HG02884 (cell line): ENCODE measurements at regions not wholly inside any gene's neighbourhood (a gene's known extent, or its start where the extent isn't known, plus 50 kb on each side); places are given as distances from the start of the nearest gene placed in this dataset.
"Not testable (repeated sequence)": the region's sequence is repeated elsewhere in the genome, so short reads cannot be mapped to it uniquely, and the experiment has no call there.

ENCODE experiments used
- ATAC-seq: cut with Tn5 transposase; IDR thresholded peaks from one replicate; pipeline ENCODE4 v1.9.1; 2021; ENCODE audit warnings: mild to moderate bottlenecking, moderate library complexity; ENCODE audit not compliant: unreplicated experiment

DNA sequence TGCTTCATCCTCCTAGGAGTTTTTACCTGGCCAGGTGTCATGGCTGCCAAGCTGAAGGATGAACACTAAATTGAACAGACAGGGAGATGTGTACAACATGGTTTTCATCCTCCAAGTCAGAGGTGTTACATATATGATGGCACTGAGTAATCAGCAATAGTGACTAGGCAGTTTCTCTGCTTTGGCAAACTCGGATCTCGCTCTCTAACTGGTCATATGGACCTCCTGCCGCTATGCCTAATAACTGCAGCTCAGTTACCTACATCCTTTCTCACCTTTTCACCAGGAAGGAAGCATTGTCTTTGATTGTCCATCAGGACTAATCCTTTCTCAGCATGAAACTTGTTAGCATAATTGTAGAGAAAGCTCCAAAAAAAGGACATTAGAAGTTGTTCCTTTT lies 175.9 kb upstream of the PLSCR5 start:
- no peak for ATAC-seq

DNA sequence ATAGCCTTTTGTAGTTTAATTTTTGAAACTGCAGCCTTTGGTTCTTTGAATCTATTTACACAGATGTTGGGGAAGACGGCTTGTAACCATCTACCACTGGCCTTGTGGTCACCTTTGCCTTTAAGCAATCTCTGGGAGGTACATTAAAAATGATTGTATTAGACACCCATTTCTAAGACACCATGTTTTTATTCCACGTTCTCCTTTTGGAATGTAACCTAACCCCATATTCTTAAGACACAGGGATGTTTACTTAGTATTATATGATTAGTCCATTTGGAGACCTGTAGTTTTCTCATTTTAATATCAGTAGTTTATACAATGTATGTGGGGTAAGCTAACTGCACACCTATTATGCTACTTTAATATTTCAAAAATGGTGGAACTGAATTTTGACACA lies 175.1 kb upstream of the PLSCR5 start:
- no peak for ATAC-seq

DNA sequence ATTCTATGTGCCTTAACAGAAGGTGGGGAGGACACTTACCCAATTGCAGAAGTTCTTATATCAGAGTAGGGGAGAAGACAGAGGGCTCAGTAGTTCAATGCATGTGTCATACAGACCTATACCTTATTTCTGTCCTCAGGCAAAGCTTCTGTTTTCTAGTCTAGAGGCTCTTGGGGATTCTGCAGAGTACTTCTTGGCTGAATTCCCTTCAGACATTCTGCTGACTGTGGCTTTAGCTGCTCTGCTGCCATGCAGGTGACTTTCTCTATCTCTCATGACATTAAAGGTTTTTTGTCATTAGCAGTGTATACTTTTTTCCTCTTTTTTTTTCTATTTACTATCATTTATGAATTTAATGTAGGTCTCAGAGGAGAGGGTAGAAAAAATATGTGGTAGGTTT lies 172.8 kb upstream of the PLSCR5 start:
- ATAC-seq = no peak

DNA sequence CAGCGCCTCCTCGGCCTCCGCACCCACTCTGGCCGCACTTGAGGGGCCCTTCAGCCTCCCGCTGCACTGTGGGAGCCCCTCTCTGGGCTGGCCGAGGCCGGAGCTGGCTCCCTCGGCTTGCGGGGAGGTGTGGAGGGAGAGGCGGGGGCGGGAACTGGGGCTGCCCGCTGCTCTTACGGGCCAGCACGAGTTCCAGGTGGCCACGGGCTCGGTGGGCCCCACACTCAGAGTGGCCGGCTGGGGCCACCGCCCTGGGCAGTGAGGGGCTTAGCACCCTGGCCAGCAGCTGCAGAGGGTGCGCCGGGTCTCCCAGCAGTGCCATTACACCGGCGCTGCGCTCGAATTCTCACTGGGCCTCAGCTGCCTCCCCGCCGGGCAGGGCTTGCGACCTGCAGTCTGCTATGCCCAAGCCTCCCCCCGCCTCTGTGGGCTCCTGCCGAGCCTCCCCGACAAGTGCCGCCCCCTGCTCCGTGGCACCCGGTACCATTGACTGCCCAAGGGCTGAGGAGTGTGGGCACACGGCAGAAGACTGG lies 167.1 kb upstream of the PLSCR5 start:
- no peak for ATAC-seq

DNA sequence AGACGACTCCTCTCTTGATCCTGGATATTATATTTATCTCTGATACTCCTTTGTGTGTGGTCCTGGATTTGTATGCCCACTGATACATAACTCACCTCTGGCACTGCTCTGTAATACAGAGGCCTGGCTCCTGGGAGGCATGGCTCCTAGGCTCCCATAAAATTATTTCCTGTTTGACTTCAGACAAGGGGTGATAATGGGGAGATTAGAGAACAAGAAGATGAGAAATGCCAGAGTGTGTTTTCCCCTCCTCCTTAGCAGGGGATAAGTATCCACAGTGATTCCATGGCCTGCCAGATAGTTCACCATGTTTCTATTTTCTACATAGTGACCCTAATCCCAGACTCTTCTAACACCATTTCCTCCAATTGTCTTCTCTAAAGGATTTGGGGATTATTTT lies 165.7 kb upstream of the PLSCR5 start:
- ATAC-seq = no peak

DNA sequence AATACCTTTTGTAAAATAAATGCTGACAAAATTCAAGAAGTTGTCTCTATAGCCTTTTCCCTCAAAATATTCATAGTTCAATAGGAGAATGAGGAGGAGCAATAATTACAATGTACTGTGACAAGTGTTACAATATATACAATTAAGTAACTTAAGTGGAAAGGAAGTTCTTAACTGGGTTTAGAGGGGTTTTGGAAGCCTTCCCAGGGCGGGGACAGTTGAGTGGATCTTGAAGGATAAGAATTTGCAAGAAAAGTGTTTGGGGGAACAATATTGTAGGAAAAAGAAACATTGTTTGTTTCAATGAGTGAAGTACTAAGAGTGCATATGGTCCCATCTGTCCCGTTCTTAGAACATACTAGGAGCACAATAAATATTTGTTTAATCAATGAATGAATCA lies 165.2 kb upstream of the PLSCR5 start:
- no peak for ATAC-seq

DNA sequence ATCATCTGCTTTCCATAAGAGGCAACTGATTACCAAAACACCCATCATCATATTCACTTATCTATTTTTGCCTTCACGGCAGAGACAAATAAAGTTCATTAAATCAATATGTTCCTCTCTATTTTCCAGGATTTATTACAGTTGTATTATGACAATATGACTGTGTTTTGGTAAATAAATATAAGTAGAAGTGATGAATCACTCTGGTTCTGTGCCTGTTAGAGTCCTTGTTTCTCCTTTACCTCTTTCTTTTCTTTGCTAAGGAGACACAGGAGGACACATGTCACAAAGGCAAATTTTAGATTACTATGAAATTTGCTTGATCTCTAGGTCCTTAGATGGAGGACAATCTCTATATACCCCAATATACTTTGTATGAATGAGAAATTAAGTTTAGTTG lies 152.6 kb upstream of the PLSCR5 start:
- ATAC-seq = no peak

DNA sequence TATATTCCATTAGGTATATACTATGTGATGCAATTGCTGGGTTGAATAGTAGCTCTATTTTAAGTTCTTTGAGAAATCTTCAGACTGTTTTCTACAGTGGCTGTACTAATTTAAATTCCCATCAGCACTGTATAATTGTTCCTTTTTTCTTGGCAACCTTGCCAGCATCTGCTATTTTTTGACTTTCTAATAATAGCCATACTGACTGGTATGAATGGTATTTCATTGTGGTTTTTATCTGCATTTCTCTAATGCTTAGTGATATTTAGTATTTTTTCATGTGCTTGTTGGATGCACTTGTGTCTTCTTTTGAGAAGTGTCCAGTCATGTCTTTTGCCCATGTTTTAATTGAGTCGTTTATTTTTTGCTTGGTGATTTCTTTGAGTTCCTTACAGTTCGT lies 145.1 kb upstream of the PLSCR5 start:
- no peak for ATAC-seq

DNA sequence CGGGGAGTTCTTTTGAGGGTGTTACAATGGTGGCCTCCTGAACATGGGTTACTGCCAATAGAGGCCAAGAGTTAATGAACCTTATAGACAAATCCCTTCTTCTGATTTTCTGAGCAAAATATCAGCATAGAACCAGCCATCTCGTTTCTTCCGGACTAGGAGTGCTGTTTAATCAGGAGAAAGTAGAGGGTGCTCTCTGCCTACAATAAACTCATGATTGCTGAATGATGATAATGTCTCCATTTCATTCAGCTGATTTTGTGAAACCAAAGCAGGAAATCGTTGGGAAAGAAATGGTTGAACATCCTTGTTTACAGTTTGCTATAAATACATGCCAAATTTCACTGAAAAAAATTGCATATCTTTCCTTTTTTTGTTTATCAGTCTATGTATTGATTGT lies 142.8 kb upstream of the PLSCR5 start:
- ATAC-seq = no peak

DNA sequence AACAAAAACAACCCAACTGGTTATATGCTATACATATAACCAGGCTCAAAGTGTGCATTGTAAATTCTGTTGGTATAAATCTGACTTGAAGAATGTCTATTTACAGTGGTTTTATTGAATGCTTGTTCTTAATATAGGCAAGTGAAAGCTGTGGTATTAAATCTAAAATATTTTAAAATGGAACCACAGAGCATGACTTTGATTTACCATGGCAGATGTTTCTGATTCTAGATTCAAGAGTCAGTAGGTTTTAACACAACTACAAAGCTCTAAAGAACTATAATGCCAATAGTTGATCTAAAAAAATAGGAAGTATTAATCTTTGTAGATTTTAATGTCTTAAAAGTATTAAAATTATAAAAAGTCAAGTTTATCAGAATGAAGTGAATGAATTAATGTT lies 141.9 kb upstream of the PLSCR5 start:
- no peak for ATAC-seq

DNA sequence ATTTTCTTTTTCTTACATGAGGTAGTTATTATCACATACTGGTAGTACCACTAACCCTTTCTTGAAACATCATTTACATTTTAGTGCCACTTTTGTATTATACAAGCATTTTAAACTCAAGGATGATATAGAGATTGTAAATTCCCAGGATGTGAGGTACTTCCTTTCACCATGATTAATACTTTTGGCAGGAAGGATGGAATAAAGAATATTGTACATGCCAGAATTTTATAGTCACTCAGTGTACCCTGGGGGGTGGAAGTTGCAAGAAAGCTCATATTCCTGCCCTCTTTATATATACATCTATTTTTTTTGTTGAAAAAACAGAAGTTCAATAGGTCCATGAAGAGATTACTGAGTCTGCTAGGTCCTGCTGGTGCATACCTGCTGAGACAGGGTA lies 141.0 kb upstream of the PLSCR5 start:
- ATAC-seq = no peak

DNA sequence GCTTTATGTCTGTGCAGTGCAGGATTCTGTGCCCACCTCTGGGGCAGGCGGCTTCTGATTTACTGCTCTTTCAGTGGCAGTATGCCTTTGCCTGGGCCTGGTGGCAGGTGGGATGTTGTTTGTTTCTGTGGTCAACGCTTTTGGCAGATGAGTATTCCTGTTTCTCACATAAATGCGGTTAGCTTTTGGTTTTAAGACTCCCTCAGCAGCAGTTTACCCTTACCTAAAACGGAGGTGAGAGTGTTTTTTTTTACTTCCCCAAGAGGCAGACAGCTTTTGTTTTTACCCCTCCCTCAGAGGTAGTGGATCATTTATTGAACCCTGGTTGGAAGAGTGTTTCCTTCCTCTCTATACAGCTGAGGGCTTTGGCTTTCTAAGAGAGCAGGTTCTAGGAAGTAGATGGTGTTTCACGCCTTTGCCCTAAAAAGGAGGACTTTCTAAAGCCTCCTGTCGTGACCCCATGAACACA lies 134.1 kb upstream of the PLSCR5 start:
- no peak for ATAC-seq

DNA sequence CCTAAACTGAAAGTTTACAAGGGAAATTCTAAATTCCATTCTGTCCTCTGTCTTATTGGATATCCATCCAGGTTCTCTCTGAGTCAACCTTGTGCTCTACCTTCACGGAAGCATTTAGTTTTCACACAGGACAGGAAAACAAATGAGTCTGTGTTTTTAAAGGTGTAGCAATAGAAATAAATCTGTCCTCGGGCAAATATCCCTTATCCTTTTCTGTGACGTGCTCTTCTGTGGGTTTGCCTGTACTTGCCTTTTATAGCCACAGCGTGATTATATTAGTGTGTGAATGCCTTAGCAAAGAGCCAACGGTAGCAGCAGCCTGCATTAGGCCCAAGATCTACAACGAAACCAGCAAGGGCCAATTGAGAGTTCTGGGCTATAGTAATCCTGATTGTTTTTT lies 127.2 kb upstream of the PLSCR5 start:
- no peak for ATAC-seq

DNA sequence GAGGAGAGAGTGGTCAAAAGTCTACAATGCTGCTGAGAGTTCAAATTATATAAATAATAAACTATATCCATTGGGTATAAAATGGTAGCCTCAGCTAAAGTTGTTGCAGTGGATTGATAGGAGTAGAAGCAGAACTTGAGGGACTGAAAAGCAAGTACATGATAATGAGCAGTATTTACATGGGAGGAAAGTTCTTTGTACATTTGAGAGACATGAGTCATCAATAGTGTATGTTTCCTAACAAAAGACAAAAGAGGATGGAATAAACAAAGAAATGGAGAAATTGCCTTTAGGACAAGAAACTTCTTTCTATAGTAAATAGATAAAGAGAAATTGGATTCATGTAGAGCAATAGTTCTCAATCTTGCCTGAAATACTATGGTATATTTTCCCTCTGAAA lies 110.0 kb upstream of the PLSCR5 start:
- no peak for ATAC-seq

DNA sequence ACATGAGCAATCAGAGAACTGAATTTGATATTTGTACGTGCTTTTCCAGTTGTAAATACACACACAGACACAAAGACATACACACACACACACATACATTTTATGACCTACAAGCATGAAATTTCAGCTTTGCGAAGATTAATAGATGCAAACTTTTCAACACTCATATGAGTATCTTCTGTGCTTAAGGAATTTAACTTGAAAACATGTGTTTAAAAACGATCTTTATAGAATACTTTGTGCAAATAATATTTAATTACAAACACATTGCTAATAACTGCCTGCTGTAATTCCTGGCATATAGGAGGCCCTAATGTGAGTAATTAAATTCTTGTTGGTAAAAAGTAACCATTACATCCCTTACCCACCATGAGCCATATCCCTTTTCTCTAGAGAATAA lies 107.7 kb upstream of the PLSCR5 start:
- no peak for ATAC-seq

DNA sequence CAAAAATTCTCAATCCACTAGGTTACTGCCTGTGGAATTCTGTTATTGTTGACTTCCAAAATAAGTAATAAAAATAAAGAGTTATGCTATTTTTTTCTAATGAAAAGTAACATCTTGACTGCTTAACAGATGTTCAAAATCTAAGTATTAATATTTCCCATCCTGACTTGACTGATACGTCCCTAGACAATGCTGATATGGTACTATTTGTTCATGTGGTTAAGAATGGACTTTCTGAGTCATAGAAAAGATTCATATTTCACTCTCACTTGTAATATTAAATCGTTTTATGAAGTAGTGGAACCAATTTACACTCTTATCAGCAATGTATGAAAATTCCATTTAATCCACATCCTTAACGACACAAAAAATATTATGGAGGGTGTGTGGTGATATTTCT lies 104.8 kb upstream of the PLSCR5 start:
- ATAC-seq = no peak

DNA sequence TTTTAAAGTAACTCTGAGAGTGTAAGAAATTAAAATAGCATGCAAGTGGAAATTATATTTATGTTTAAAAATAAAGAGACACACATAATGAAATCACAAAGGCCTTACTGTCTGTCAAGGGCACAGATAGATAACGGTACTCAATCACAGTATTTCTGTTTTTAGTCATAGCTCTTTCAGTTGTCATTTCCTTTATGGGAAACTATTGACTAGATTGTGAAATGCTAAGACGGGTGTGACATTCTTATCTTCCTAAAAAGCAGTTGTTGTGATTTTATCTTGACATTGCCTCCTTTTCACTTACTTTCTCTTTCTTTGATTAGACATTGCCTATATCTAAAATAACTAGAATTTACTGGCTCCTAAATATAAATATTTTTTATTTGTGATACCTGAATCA lies 100.1 kb upstream of the PLSCR5 start:
- ATAC-seq = peak; percentile 94

DNA sequence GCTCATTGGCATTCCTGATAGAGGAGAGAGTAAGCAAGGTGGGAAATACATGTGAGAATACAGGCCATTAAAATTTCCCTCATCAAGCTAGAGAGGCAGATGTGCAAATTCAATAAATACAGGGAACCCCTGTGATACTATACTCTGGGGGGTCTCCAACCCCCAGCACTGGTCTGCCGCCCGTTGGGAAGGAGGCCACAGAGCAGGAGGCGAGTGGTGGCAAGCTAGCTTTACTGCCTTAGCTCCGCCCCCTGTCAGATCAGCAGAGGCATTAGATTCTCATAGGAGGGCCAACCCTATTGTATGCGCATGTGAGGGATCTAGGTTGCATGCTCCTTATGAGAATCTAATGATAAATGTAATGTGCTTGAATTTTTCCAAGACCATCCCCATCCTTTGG lies 97.1 kb upstream of the PLSCR5 start:
- ATAC-seq = no peak

DNA sequence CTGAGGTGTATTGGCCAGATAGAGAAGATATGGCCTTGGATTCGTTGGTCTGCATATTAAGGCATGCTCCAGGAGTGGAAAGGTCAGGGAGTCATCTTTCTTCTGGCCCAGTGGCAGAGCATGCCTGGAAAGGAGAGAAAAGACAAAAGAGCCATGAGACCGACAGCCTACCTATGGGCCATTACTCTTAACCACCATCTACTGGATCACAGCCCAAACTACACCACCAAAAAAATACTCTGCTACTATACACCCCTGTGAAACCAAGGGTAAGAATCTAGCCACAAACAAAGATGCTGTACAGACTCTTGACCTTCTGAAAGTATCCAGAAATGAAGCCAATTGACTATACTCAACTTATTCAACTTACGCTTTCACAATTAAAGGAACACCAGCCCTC lies 96.1 kb upstream of the PLSCR5 start:
- ATAC-seq = no peak

DNA sequence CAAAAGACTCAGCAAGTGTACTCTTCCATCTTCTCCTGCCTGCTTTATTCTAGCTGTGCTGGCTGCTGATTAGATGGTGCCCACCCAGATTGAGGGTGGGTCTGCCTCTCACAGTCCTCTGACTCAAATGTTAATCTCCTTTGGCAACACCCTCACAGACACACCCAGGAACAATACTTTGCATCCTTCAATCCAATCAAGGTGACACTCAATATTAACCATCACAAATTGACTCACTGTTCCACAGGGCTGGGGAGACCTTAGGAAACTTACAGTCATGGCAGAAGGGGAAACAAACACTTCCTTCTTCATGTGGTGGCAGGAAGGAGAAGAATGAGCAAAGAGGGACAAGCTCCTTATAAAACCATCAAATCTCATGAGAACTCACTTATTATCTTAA lies 94.9 kb upstream of the PLSCR5 start:
- ATAC-seq = not testable (repeated sequence)

DNA sequence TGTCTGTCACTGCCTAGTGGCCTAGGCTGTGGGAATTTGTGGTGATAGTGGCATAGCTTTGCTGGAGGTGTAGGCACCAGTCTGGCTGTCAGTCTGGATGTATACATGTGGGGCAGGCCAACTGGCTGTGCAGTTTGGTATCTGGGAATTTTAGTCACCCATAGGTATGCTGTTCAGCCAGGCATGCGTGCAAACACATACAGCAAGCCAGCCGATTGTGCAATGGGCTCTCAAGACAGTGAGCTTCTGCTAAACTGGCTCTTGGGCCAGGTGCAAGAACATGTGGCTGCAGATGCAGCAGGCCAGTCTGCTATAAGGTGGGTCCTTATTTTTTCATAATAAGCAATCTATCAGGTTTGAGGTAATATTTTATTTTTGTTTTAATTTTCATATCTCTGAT lies 87.1 kb upstream of the PLSCR5 start:
- ATAC-seq = no peak

DNA sequence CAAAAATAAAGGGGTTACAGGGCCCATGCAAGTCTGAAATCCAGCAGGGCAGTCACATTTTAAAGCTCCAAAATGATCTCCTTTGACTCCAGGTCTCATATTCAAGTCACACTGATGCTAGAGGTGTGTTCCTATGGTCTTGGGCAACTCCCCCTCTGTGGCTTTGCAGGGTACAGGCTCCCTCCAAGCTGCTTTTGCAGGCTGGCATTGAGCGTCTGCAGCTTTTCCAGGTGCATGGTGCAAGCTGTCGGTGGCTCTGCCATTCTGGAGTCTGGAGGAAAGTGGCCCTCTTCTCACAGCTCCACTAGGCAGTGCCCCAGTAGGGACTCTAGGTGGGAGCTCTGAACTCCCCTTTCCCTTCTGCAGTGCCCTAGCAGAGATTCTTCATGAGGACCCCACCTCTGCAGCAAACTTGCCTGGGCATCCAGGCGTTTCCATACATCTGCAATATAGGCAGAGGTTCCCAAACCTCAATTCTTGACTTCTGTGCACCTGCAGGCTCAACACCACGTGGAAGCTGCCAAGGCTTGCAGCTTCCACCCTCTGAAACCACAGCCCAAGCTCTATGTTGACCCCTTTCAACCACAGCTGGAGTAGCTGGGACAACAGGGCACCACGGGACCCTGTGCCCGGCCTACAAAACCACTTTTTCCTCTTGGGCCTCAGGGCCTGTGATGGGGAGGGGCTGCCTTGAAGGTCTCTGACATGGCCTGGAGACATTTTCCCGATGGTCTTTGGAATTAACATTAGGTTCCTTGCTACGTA lies 80.1 kb upstream of the PLSCR5 start:
- no peak for ATAC-seq

DNA sequence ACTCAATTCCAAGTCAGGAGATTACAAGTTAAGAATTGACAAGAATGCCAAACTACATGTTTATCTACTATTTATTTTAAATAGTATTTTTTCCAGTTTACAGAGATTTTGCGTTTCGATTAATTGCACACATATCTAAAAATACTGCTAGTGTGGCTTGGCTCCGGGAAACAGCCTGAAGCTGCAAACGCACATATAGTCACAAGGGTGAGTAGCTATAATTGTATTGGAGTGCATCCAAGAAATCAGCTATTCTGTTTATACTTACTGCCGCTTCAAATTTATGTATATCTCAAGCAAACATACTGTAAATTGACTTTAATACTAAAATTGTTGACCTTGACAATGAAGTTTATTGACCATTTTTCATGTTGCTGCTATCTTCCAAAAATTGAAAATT lies 77.0 kb upstream of the PLSCR5 start:
- no peak for ATAC-seq
